Fibroblast of lung (primary cell): ENCODE measurements at regions not wholly inside any gene's neighbourhood (a gene's known extent, or its start where the extent isn't known, plus 50 kb on each side); places are given as distances from the start of the nearest gene placed in this dataset.
A peak's percentile ranks its signal among the peaks of the same experiment; 100 is the strongest.

Experiments
- DNase-seq, 2 donors: peaks; one replicate each; pipeline versions ENCODE4 v3.0.0 to v3.0.0-alpha.2; 2010; ENCODE audit warnings: low read depth in 2 of 2
- H2AFZ ChIP-seq: 2 replicates; pipeline ENCODE4 v1.5.1; 2012; ENCODE audit warnings: low read length, control low read depth, inconsistent platforms
- H3K27ac ChIP-seq: 2 replicates; pipeline ENCODE4 v1.5.1; 2011; ENCODE audit warnings: low read length, control low read depth; ENCODE audit not compliant: insufficient read depth
- H3K27me3 ChIP-seq: 2 replicates; pipeline ENCODE4 v1.5.1; 2011; ENCODE audit warnings: mild to moderate bottlenecking, low read length; ENCODE audit not compliant: control insufficient read depth, insufficient read depth
- H3K36me3 ChIP-seq: 2 replicates; pipeline ENCODE4 v1.5.1; 2011; ENCODE audit warnings: low read length; ENCODE audit not compliant: control insufficient read depth, insufficient read depth
- H3K4me1 ChIP-seq: 2 replicates; pipeline ENCODE4 v1.5.1; 2011; ENCODE audit warnings: low read length; ENCODE audit not compliant: control insufficient read depth, insufficient read depth; ENCODE audit errors: extremely low read depth
- H3K4me2 ChIP-seq: 2 replicates; pipeline ENCODE4 v1.5.1; 2011; ENCODE audit warnings: low read length, control low read depth; ENCODE audit not compliant: insufficient read depth; ENCODE audit errors: extremely low read depth
- H3K4me3 ChIP-seq, 4 experiments: fragments of 200-600 bp in 1 of 4; sonication (generic) in 1 of 4; replicated peaks in 1 of 4; 2 replicates each; pipeline ENCODE4 v1.5.1; 2011 to 2016; ENCODE audit warnings: low read length in 4 of 4, low read depth in 3 of 4, mild to moderate bottlenecking in 3 of 4, control low read depth in 2 of 4, inconsistent platforms in 1 of 4, mixed read lengths in 1 of 4; ENCODE audit not compliant: insufficient read depth in 1 of 4; ENCODE audit errors: control extremely low read depth in 1 of 4
- H3K79me2 ChIP-seq: 2 replicates; pipeline ENCODE4 v1.5.1; 2012; ENCODE audit warnings: mild to moderate bottlenecking, low read length, inconsistent platforms; ENCODE audit not compliant: control insufficient read depth, insufficient read depth
- H3K9ac ChIP-seq: 2 replicates; pipeline ENCODE4 v1.5.1; 2011; ENCODE audit warnings: mild to moderate bottlenecking, low read length, control low read depth; ENCODE audit not compliant: insufficient read depth
- H3K9me3 ChIP-seq: 2 replicates; pipeline ENCODE4 v1.5.1; 2012; ENCODE audit warnings: low read depth, low read length; ENCODE audit not compliant: control insufficient read depth, insufficient read depth
- H4K20me1 ChIP-seq: 2 replicates; pipeline ENCODE4 v1.5.1; 2011; ENCODE audit warnings: low read length; ENCODE audit not compliant: control insufficient read depth, insufficient read depth; ENCODE audit errors: extremely low read depth
- CTCF ChIP-seq, 2 donors: IDR thresholded peaks in 1 of 2; conservative IDR thresholded peaks in 1 of 2; 1 replicate in 1 of 2; 2 replicates in 1 of 2; pipeline ENCODE4 v1.5.1; 2011 to 2012; ENCODE audit warnings: low read length in 2 of 2, control low read depth in 1 of 2, inconsistent platforms in 1 of 2, low read depth in 1 of 2, mild to moderate bottlenecking in 1 of 2
- EZH2 ChIP-seq: IDR thresholded peaks from 2 replicates; pipeline ENCODE4 v1.5.1; 2012; ENCODE audit warnings: low read length, control low read depth, mild to moderate bottlenecking; ENCODE audit errors: missing control alignments

GRCh38 chr2:195486987-195487644 is 169.9 kb upstream of the SLC39A10 start:
- Histone ChIP-seq H4K20me1 (no peaks in the 10 kb centered on the region), H3K27me3 (no peaks in the 10 kb centered on the region), H3K4me2 (peak overlapping the region; percentile 45), H3K27ac (no peak overlapping the region), H2AFZ (no peak overlapping the region), H3K9me3 (no peaks in the 10 kb centered on the region), H3K4me1 (peaks cover 2% of the 10 kb centered on the region), H3K9ac (no peak overlapping the region), H3K36me3 (no peaks in the 10 kb centered on the region), H3K4me3 (no peak overlapping the region), H3K79me2 (no peaks in the 10 kb centered on the region)
- peak; percentile 79 to 82 for DNase-seq
- TF ChIP-seq CTCF (conservative IDR thresholded peaks at IDR 0.05 in 1 of 2, IDR thresholded peaks at IDR 0.05 in 1 of 2; ENCODE audit: low read depth in 1 of 2, low read length in 2 of 2) = no peak
- TF ChIP-seq EZH2 = no peak

- H3K79me2 ChIP-seq = no peaks in the 10 kb centered on the region
- peak in 1 of 2 donors; percentile 54 for DNase-seq
- H2AFZ ChIP-seq = no peak overlapping the region
These were observed 170.5 kb upstream of the SLC39A10 start for GRCh38 chr2:195486520-195486919.

GRCh38 chr2:195482010-195482409 is 175.0 kb upstream of the SLC39A10 start:
- peak in 1 of 2 donors; percentile 14 for DNase-seq
- Histone ChIP-seq H3K36me3 (no peaks in the 10 kb centered on the region), H3K27ac (no peak overlapping the region), H3K4me2 (no peak overlapping the region), H3K4me3 (no peak overlapping the region), H3K79me2 (no peaks in the 10 kb centered on the region), H2AFZ (no peak overlapping the region), H3K27me3 (no peaks in the 10 kb centered on the region), H4K20me1 (no peaks in the 10 kb centered on the region), H3K9ac (no peak overlapping the region), H3K4me1 (peaks cover 2% of the 10 kb centered on the region), H3K9me3 (no peaks in the 10 kb centered on the region)
- no peak for TF ChIP-seq CTCF (conservative IDR thresholded peaks at IDR 0.05 in 1 of 2, IDR thresholded peaks at IDR 0.05 in 1 of 2; ENCODE audit: low read depth in 1 of 2, low read length in 2 of 2)
- no peak for TF ChIP-seq EZH2

More at GRCh38 chr2:195486520-195486919, 170.5 kb upstream of the SLC39A10 start:
- H3K4me1 ChIP-seq = peaks cover 2% of the 10 kb centered on the region
- H3K9me3 ChIP-seq = no peaks in the 10 kb centered on the region
- H3K27ac ChIP-seq = no peak overlapping the region
- H3K36me3 ChIP-seq = no peaks in the 10 kb centered on the region
- TF ChIP-seq EZH2 (no peak), CTCF (conservative IDR thresholded peaks at IDR 0.05 in 1 of 2, IDR thresholded peaks at IDR 0.05 in 1 of 2; ENCODE audit: low read depth in 1 of 2, low read length in 2 of 2) (no peak)
- no peaks in the 10 kb centered on the region for H4K20me1 ChIP-seq
- H3K4me3 ChIP-seq = no peak overlapping the region
- H3K27me3 ChIP-seq = no peaks in the 10 kb centered on the region
- no peak overlapping the region for H3K9ac ChIP-seq
- peak overlapping the region; percentile 30 for H3K4me2 ChIP-seq
